HG02678 (cell line): ENCODE measurements at regions not wholly inside any gene's neighbourhood (a gene's known extent, or its start where the extent isn't known, plus 50 kb on each side); places are given as distances from the start of the nearest gene placed in this dataset.
"Not testable (repeated sequence)": the region's sequence is repeated elsewhere in the genome, so short reads cannot be mapped to it uniquely, and the experiment has no call there.

Source experiments
- ATAC-seq: cut with Tn5 transposase; IDR thresholded peaks from one replicate; pipeline ENCODE4 v1.9.1; 2021; ENCODE audit warnings: mild to moderate bottlenecking, moderate library complexity; ENCODE audit not compliant: unreplicated experiment

DNA sequence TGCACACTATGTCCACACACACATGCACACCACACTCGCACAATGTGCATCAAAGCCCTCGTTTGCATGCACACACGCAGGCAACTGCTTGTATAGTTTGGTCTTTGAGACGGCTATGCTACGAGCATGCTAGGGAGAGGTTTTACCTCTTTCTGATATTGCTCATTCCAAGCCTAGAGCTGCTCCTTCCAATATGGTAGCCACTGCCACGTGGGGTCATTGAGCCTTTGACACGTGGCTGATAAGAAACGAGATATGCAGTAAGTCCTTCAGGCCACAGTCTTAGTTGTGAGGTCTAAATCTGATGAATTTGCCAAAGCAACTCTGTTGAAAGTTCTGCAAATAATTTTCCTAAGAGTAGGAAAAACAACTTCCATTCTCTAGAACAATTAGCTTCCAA is 204.4 kb downstream of the KLF6 start:
- ATAC-seq = no peak

DNA sequence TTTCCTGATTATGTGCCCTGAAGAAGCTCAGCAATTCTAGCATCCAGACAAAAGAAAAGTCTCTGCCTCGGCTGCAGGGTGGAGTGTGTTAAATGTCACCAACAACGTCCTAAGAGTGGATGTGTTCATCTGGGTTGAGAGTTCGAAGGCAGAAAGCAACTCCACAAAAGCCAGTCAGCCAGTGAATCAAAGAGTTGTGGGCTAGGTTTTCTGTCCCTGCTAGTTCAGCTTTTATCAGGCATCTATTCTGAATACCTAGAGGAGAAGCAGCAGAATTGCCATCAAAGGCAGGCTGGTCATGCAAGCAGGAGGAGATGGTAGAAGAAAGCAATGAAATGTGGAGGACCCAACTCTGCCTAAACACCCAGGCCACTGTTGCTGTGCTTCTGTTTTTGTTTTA is 205.2 kb downstream of the KLF6 start:
- no peak for ATAC-seq

DNA sequence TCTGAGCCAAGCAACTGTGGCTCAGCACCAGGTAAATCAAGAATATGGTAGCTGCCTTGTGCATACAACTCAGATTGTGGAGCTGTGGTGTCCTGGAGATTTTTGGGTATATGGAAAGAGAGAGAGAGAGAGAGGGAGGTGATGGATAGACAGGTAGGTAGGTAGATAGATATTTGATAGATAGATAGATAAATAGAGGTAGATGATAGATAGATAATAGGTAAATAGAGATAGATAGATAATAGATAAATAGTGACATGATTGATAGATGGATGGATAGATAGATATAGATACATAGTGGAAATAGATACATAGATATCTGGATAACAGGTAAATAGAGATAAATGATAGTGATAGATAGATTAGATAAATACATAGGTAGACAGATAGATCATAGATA is 206.3 kb downstream of the KLF6 start:
- no peak for ATAC-seq

DNA sequence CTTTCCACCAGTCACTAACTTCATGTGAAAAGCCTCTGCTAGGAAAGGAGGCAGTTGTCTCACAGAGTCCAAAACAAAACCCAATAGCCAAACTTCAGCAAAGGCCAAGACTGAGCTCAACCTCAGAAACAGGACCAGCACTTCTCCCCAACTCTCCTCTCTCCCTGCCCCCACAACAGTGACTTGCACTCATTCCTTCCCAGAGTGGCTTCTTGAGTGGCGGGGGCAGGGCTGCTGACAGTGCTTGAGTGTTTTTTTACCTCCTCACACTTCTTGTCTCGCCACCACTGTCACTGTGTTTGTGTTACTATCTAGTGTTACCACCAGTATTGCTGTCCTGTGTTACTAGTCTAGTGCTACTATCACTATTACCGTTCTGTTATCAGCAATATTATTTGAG is 206.8 kb downstream of the KLF6 start:
- ATAC-seq = no peak

DNA sequence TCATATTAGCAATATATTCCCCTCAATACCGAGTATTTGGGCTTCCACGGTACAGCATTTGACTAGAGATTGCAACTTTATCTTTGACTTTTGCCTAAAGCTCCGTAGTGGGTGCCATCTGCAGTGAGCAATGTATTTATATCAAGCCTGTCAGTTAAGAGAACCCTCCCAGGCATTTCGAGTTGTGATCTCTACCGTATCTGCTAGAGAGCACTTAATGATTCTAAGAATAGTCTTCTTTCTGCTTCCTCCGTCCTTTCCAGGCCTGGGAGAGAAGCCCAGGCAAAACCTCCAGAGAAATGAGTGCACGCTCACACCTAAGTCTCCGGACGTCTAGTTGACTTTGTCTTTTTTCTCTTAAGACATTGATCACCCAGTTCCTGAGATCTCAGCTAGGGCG is 210.6 kb downstream of the KLF6 start:
- no peak for ATAC-seq

DNA sequence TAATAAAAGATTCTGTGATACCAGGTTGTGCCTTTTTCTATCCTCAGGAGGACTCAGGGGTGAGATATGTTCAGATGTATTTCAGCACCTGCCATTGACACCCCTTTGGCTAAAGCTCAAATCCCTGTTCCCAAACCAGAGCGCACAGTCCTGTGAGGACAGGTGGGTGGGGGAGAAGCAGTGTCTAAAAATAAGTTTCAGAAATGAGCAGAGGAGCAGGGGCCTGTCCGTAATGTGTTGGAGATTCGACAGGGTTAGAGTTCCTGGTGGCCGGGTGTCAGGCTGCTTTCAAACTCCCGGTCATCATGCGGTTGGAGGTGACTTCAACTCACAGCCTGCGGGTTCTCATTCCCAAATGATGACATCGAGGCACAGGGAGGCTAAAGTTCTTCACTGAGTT is 211.5 kb downstream of the KLF6 start:
- ATAC-seq = no peak

DNA sequence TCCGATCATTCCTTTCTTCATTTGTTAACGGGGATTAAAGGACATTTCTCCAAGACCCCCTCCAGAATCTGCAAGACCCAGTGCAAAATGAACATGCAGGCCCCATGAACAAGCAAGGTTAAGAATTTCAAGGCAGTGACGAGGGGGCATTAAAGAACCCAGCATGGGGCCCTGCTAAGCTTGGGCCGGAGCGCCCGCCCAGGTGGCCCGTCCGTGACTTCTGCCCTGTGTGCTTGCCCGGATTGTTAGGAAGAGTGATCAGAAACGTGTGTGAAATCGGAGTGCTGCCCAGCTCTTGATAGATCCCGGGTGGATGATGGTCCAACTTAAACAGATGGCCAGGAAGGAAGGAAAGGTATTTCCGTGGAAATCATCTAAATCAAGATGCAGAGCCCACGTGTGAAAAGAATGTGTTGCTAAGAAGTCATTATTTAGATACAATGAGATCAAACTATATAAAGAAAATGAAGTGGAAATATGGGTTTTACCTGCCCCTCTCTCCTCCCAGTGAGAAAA is 213.6 kb downstream of the KLF6 start:
- no peak for ATAC-seq

DNA sequence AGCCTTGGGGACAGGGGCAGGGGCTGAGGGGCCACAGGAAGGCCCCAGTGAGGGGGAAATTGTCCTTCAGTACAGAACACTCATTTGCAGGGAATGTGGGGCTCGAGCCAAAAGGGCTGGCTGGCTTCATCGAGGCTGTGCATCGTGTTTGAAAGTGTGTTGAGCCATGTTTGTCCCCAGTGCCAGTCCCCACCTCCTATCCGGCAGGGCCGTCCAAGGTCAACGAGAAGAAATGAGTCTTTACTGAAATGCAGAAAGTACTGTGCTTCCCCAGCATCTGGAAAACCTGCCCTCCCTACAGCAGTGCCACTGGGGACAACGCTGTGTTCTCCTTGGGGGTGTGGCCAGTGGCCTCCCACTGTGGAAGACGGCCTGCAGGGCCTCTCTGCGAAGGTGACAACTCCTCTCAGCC is 214.1 kb downstream of the KLF6 start:
- ATAC-seq = no peak

DNA sequence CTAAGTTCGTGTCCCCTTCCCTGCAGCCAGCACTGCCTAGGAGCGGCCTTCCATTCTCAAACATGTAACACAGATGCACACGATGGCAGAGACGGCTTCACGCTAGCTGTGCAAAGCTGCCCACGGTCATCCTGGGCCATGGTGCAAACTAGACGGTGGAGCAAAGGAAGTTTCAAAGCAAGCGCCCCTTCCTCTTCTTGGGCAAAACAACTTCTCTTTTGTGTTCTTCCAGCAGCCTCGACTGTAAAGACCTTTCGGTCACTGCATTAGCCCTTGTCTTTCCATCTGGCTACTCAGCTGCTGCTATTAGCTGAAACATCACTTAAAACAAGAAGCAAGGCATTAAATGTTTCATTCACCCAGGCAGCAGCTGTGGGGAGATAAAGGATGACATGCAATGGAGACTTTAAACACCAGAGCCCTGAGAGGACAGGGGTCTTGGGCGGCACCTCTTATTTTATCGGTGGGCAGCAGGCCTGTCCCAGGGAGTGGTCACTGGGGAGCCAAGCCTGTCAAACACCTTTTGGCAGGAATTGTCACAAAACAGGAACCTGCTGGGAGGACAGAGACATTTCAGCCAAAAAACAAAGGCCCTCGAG is 214.8 kb downstream of the KLF6 start:
- ATAC-seq = no peak

DNA sequence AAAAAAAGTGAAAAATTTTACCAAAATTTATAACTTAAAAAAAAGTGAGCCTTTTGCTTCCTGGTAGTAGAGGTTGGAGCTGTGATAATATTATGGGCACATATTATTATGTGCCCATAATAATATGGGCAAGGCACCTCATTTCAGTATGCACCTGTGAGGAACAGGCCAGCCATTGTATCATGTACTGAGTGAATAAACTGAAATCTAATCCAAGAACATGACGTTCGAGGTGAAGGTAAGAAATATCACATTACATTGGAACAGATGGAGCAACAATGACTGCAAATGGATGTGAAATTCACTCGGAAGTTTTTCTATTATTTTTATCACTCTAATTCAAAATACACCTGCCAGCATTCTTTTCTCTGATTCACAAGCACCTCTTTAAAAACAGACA is 216.0 kb downstream of the KLF6 start:
- ATAC-seq = no peak

DNA sequence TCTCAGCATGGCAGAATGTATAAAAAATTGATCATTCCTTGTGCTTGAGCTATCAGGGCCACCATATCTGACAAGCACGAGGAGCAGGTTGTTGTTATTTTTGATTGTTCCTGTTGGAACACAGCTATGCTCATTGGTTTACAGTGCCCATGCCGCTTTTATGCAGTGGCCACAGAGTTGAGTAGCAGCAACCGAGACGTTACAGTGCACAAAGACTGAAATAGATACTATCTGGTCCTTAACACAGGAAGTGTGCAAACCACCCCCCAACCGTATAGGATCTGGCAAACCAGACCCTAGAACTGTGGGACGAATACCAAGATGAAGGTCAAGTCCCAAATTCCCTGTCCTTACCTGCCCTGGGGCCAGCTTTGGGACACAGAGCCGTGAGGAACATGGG is 216.6 kb downstream of the KLF6 start:
- no peak for ATAC-seq

DNA sequence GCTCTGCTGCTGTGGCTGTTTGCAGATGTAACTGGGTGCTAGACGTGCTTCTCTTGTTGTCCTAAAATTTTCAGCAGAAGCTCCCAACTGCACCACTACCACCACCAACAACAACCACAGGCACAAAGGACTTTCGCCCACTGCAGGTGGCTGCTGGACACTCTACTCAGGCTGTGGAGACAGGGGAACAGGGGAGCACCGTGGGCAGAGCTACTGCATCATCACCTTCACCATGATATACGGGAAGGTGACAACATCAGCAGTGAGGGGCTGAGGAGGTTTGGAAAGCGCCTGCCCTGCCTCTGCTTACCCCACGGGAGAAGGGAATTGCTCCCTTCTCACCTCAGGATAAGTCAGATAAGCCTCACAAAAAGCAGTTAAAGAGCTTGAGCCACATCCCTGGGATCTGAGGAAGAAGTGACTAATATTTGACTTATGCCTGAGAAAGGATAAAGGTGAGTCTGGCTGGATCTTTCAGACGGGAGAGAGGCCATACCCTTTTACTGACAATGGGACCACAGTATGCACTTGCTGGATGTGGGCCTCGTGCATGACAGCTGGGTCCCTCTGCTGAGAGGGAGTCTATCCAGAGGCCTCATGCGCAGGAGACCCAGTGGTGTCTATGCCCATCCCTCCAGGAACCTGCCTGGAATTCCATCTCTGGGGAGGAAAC is 217.6 kb downstream of the KLF6 start:
- no peak for ATAC-seq

DNA sequence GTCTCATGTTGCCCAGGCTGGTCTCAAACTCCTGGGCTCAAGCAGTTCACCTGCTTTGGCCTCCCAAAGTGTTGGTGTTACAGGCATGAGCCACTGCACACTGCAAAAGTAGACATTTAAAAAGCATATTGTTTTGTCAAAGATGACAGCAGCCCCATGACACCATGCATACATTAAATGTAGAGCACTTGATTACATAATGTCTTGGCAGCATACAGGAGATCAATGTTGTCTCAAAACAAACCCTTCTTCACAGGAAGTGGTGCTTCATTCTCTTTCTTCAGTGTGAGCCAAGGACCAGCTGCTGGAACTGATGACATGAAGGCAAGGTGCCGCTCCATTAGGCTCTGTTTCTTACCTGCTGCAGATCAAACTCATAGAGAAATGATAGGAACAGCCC is 218.4 kb downstream of the KLF6 start:
- ATAC-seq = no peak

DNA sequence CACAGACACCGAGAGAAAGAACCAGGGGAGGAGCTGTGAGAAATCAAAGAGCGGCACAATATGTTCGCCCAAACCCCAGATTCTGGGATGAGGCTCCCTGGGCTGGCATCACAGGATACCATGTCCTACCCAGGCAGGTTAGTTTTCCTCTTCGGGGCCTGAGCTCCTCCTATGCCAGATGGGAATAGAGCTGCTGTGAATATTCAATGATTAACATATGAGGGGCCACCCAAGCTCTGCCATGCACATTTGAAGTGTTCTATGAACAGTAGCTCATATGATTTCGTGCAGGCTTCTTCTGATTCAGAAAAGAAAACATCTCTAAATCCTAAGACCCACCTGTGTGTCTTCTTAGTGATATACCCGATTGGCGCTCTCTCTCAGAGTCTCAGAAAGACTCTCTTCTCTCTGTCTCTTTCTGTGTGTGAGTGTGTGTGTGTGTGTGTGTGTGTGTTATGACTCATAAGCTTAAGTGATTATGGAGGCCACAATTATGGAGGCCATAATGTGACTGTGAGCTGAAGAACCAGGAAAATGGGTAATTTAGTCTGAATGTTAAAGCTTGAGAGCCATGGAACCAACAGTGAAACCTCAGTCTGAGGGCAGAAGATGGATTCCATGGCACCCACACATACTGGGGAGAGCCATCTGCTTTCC is 220.5 kb downstream of the KLF6 start:
- no peak for ATAC-seq

DNA sequence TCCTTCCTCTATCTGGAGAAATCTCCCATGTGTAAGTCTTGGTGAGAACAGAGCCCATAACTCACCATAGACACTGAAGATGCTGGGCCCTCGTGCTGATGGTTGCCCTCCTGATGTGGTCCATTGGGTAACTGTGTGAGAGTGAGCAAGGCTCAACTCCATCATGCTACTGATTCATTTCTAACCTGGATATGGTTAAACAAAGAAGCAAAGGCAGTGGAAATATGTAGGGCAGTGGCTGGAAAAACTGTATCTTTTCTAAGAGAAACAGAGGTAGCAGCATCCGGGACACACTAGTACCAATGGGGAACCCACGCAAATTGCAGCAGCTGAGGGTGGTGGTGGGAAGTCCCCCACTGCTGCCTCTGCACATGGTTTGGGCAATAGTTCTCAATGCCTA is 221.7 kb downstream of the KLF6 start:
- ATAC-seq = no peak

DNA sequence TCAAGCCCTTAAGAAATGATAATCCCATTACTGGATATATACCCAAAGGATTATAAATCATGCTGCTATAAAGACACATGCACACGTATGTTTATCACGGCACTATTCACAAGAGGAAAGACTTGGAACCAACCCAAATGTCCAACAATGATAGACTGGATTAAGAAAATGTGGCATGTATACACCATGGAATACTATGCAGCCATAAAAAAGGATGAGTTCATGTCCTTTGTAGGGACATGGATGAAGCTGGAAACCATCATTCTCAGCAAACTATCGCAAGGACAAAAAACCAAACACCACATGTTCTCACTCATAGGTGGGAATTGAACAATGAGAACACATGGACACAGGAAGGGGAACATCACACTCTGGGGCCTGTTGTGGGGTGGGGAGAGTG is 224.4 kb downstream of the KLF6 start:
- ATAC-seq = not testable (repeated sequence)

DNA sequence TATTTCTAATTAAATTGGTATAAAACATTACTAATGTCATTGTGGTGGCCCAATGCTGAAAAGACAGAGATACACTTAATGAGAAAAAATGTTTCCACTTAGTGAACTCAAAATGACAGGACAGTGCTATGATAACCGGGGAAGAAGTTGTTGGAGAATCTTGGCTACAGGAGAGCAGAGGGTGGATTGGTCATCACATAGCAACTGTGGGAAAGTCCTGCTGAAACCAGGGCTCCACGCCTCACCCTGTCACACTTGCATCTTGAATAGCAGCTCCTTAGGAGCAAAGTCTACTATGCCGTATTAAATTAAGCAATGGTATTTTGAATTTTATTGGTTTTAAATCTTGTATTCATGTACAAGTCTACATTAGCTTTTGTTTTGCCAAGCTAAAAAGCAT is 225.5 kb downstream of the KLF6 start:
- no peak for ATAC-seq

DNA sequence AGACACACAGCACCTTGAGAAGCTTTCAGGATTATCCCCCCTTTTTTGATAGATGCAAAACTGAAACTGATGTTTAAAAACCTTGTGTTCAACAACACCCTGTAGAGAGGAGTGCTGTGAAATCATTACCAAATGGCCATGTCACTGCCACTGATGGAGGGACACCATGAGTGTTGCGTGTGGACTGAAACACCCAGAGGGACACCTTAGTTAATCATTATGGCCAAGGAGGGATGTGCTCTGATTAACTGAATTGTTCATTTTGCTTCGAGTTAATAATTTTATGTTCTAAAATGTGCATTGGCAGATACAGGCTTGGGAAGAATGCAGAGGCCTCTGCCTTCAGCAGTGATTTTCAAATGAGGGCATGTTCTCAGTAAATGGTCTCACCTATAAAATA is 226.0 kb downstream of the KLF6 start:
- no peak for ATAC-seq

DNA sequence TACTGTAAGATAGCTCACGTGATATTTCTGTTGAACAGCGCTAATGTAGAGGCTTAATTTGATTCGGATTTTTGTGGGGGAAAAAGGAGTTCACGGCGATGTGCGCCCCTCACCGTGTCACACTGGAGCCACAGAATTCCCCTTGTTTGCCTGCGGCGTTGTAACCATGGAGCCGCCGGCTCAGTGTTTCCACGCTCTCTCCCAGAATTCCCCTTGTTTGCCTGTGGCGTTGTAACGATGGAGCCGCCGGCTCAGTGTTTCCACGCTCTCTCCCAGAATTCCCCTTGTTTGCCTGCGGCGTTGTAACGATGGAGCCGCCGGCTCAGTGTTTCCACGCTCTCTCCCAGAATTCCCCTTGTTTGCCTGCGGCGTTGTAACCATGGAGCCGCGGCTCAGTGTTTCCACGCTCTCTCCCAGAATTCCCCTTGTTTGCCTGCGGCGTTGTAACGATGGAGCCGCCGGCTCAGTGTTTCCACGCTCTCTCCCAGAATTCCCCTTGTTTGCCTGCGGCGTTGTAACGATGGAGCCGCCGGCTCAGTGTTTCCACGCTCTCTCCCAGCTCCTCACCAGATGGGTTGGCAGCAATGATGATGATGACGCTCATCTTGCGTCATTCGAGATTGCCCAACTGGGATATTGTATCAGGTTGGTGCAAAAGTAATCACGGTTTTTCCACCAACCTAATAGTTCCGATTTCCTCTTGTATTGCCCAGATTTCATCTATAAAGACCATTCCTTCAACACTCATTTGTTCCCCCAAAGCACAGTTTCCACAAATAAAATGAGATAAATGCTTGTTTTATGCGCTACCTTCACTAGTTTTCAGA is 228.6 kb downstream of the KLF6 start:
- not testable (repeated sequence) for ATAC-seq

DNA sequence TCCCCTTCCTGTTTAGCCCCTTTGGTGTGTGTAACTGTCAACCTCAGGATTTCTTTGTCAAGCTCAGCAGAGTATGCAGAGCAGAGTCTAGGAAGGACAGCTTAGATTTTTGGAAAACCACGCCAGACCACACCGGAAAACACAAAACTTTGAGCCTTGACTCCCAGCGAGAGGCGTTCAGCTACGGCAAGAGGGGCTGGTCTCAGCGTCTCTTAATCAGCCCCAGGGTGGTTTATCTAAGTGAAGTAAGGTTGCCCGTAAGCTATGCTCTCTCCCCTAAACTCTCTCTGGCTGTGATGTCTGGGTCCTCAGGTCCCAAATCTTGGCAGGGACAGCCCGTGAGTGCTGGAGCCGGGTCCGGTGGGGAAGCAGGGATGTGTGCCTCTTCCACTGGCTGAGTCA is 230.9 kb downstream of the KLF6 start:
- ATAC-seq = no peak

DNA sequence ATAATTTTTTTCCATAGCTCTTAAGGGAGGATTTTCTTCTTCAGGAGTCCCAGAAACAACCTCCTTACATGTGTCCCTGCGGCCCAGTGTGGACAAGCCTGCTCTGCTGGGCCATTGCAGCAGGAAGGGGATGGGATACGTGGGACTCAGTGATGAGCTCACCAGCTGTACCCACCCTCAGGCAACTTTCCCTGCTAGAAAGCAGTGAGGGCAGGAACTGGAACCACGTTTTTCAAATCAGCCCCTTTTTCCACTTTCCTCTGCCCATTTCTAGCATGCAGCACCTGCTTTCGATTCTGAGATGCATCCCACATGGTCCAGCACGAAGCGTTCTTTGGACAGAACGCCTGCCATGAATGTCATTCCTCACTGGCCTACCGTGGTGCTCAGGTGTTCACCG is 232.7 kb downstream of the KLF6 start:
- ATAC-seq = no peak

DNA sequence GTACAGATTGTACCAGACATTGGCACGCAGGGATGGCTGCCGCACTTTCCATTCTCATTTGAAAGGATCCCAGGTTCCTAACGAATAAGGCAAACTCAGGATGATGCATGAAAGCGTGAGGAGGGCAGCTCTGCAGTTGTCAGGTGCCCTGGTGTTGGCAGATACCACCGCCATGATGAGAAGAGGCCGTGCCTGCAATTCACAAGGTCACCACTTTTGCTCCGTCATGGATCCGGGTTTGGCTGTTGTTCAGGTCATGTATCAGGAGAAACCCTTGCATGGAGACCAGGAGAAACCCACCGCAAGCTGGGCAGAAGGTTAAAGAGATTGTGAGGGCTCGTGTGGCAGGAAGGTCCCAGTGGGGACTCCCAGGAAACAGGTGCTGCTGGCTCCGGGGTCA is 233.2 kb downstream of the KLF6 start:
- ATAC-seq = no peak
